Neural cell (in vitro differentiated cells): ENCODE measurements at regions not wholly inside any gene's neighbourhood (a gene's known extent, or its start where the extent isn't known, plus 50 kb on each side); places are given as distances from the start of the nearest gene placed in this dataset.

Experiments used
- H2AFZ ChIP-seq: fragments of 200-600, 300-800 bp; sonication (generic), shearing (Covaris generic); 2 replicates; pipeline ENCODE4 v1.6.0; 2014; ENCODE audit warnings: low read depth, mild to moderate bottlenecking, antibody characterized with exemption, low read length, moderate library complexity
- H3F3A ChIP-seq: fragments of 200-600 bp; shearing (Covaris generic); 2 replicates; pipeline ENCODE4 v1.6.1; 2016; ENCODE audit warnings: mild to moderate bottlenecking, moderate library complexity, mixed read lengths, antibody characterized with exemption, low read length; ENCODE audit not compliant: insufficient read depth, poor library complexity, severe bottlenecking
- H3K27ac ChIP-seq: fragments of 200-600, 300-800 bp; sonication (generic), shearing (Covaris generic); 2 replicates; pipeline ENCODE4 v1.5.1; 2014; ENCODE audit warnings: mild to moderate bottlenecking, low read length, moderate library complexity
- H3K27me3 ChIP-seq: fragments of 300-800, 200-600 bp; sonication (generic), shearing (Covaris generic); 2 replicates; pipeline ENCODE4 v1.6.0; 2014; ENCODE audit warnings: mild to moderate bottlenecking, low read depth, low read length, moderate library complexity; ENCODE audit not compliant: insufficient read depth
- H3K36me3 ChIP-seq: fragments of 300-800, 200-600 bp; sonication (generic), shearing (Covaris generic); 2 replicates; pipeline ENCODE4 v1.5.1; 2014; ENCODE audit warnings: mild to moderate bottlenecking, antibody characterized with exemption, low read length, moderate library complexity; ENCODE audit not compliant: insufficient read depth
- H3K4me2 ChIP-seq: fragments of 300-800, 200-600 bp; sonication (generic), shearing (Covaris generic); 2 replicates; pipeline ENCODE4 v1.6.0; 2014; ENCODE audit warnings: mild to moderate bottlenecking, low read length
- H3K4me3 ChIP-seq: fragments of 300-800, 200-600 bp; sonication (generic), shearing (Covaris generic); 2 replicates; pipeline ENCODE4 v1.5.1; 2014; ENCODE audit warnings: mild to moderate bottlenecking, low read length, moderate library complexity
- H3K79me2 ChIP-seq: fragments of 200-600 bp; shearing (Covaris generic); replicated peaks from 2 replicates; pipeline ENCODE4 v1.6.0; 2014; ENCODE audit warnings: mild to moderate bottlenecking, low read length, moderate library complexity; ENCODE audit not compliant: insufficient read depth
- H3K9ac ChIP-seq: fragments of 300-800, 200-600 bp; sonication (generic), shearing (Covaris generic); 2 replicates; pipeline ENCODE4 v1.6.1; 2016; ENCODE audit warnings: mild to moderate bottlenecking, low read length, mixed read lengths
- H3K9me2 ChIP-seq: fragments of 200-600 bp; shearing (Covaris generic); 2 replicates; pipeline ENCODE4 v1.6.1; 2016; ENCODE audit warnings: mild to moderate bottlenecking, low read length, mixed read lengths; ENCODE audit not compliant: insufficient read depth
- H3K9me3 ChIP-seq: fragments of 200-600, 300-800 bp; sonication (generic), shearing (Covaris generic); 2 replicates; pipeline ENCODE4 v1.6.1; 2016; ENCODE audit warnings: mild to moderate bottlenecking, mixed run types, low read length, moderate library complexity, mixed read lengths
- H4K20me1 ChIP-seq: fragments of 200-600 bp; shearing (Covaris generic); 2 replicates; pipeline ENCODE4 v1.6.1; 2016; ENCODE audit warnings: mild to moderate bottlenecking, mixed run types; ENCODE audit not compliant: insufficient read depth
- CTCF ChIP-seq: fragments of 450-650 bp; IDR thresholded peaks from 2 replicates; pipeline ENCODE4 v1.5.1; 2014; ENCODE audit warnings: antibody characterized with exemption, mild to moderate bottlenecking, moderate library complexity; ENCODE audit not compliant: poor library complexity, severe bottlenecking
- EP300 ChIP-seq: fragments of 450-650 bp; conservative IDR thresholded peaks from 2 replicates; pipeline ENCODE4 v1.6.1; 2014; ENCODE audit warnings: antibody characterized with exemption, mild to moderate bottlenecking, moderate library complexity; ENCODE audit not compliant: poor library complexity, severe bottlenecking
- EZH2 ChIP-seq: fragments of 200-600, 300-800 bp; shearing (Covaris generic), sonication (generic); IDR thresholded peaks from 2 replicates; pipeline ENCODE4 v1.6.1; 2014; ENCODE audit warnings: antibody characterized with exemption, low read length, borderline replicate concordance, mild to moderate bottlenecking; ENCODE audit not compliant: insufficient read depth, poor library complexity, severe bottlenecking
- MXI1 ChIP-seq: fragments of 450-650 bp; conservative IDR thresholded peaks from 2 replicates; pipeline ENCODE4 v1.6.1; 2014; ENCODE audit warnings: antibody characterized with exemption, mild to moderate bottlenecking; ENCODE audit not compliant: poor library complexity, severe bottlenecking
- POLR2AphosphoS5 ChIP-seq: IDR thresholded peaks from 2 replicates; pipeline ENCODE4 v1.6.1; 2012
- RAD21 ChIP-seq: fragments of 450-650 bp; conservative IDR thresholded peaks from 2 replicates; pipeline ENCODE4 v1.6.1; 2014; ENCODE audit warnings: antibody characterized with exemption, mild to moderate bottlenecking, moderate library complexity
- REST ChIP-seq: IDR thresholded peaks from 2 replicates; pipeline ENCODE4 v1.6.1; 2012; ENCODE audit warnings: borderline replicate concordance
- SMC3 ChIP-seq: fragments of 450-650 bp; conservative IDR thresholded peaks from 2 replicates; pipeline ENCODE4 v1.6.1; 2014; ENCODE audit warnings: antibody characterized with exemption, mild to moderate bottlenecking, moderate library complexity; ENCODE audit not compliant: poor library complexity
- TAF1 ChIP-seq: IDR thresholded peaks from 2 replicates; pipeline ENCODE4 v1.6.1; 2012; ENCODE audit warnings: low read depth

- TF ChIP-seq EZH2 (no peak), REST (no peak), POLR2AphosphoS5 (no peak), TAF1 (no peak), CTCF (no peak), SMC3 (no peak), EP300 (no peak), MXI1 (no peak), RAD21 (no peak)
- no peaks in the 10 kb centered on the region for H3F3A ChIP-seq
- H3K27me3 ChIP-seq: no peaks in the 10 kb centered on the region
- H3K9me2 ChIP-seq: no peaks in the 10 kb centered on the region
- no peaks in the 10 kb centered on the region for H4K20me1 ChIP-seq
- H3K79me2 ChIP-seq: no peaks in the 10 kb centered on the region
- H3K27ac ChIP-seq: no peak overlapping the region
- H2AFZ ChIP-seq: no peak overlapping the region
- no peak overlapping the region for H3K4me3 ChIP-seq
- no peak overlapping the region for H3K9ac ChIP-seq
- H3K36me3 ChIP-seq: no peaks in the 10 kb centered on the region
- H3K4me2 ChIP-seq: no peak overlapping the region
- H3K9me3 ChIP-seq: no peaks in the 10 kb centered on the region
These were observed 83.1 kb downstream of the VEGFA start for GRCh38 chr6:43853066-43853650.

DNA sequence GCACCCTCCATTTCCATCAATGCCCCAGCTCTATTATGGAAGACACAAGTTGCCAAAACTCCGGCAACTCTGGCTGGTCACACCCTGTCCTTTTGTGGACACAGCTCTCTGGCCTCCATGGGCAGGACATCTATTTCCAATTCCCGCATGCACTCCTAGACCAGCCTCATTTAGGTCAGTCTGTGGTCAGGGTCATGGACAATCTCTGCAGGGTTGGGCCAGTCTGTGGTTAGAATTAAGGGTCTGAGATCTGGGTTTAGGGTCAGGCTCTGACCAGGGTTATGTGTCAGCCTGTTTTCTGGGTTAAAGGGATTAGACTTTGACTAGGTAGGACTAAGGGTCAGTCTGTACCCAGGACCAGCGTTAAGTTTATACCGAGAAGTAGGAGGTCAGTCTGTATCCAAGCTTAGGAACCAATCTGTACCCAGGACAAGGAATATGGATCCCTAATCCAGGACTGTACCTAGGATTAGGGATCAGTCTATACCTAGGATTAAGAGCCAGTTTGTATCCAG is 82.4 kb downstream of the VEGFA start:
- no peaks in the 10 kb centered on the region for H3F3A ChIP-seq
- H3K4me3 ChIP-seq: no peak overlapping the region
- H3K9me3 ChIP-seq: no peaks in the 10 kb centered on the region
- no peak overlapping the region for H2AFZ ChIP-seq
- no peak for TF ChIP-seq POLR2AphosphoS5
- no peak for TF ChIP-seq EP300
- TF ChIP-seq MXI1: no peak
- TF ChIP-seq TAF1: no peak
- no peak for TF ChIP-seq RAD21
- TF ChIP-seq REST: no peak
- no peak for TF ChIP-seq CTCF
- no peak for TF ChIP-seq SMC3
- no peak for TF ChIP-seq EZH2
- H3K27me3 ChIP-seq: no peaks in the 10 kb centered on the region
- no peak overlapping the region for H3K27ac ChIP-seq
- H3K79me2 ChIP-seq: no peaks in the 10 kb centered on the region
- no peak overlapping the region for H3K4me2 ChIP-seq
- no peak overlapping the region for H3K9ac ChIP-seq
- H3K36me3 ChIP-seq: no peaks in the 10 kb centered on the region
- no peaks in the 10 kb centered on the region for H4K20me1 ChIP-seq
- no peaks in the 10 kb centered on the region for H3K9me2 ChIP-seq
